Endometrial microvascular endothelial cells (primary cell): ENCODE measurements at regions not wholly inside any gene's neighbourhood (a gene's known extent, or its start where the extent isn't known, plus 50 kb on each side); places are given as distances from the start of the nearest gene placed in this dataset.

Experiments
- in situ Hi-C: cut with HindIII; loops from 2 replicates; pipeline ENCODE4 v1.10.0; 2017; ENCODE audit warnings: low sequenced_read_pairs, low pct_unique_long_range_greater_than_20kb; ENCODE audit errors: inconsistent ontology term

DNA sequence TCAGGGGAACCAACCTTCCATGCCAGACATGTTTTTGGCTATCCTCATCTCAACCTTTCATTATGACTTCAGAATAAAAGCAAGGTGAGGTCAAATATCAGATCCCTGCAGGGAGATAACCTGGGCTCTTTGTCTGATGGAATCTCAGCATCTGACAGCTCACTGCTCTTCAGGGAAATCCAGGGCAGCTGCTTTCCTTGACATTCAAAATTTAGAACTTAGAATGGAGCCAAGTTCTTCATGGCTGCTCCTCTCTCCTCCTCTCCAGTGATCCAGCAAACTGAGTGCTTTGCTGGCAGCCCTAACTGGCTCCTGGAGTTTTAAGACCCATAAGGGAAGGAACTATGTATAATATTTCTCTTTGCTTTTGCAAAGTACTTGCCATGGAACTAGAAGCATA is 716.3 kb downstream of the TSN start:
- in situ Hi-C loops: no loop called here

DNA sequence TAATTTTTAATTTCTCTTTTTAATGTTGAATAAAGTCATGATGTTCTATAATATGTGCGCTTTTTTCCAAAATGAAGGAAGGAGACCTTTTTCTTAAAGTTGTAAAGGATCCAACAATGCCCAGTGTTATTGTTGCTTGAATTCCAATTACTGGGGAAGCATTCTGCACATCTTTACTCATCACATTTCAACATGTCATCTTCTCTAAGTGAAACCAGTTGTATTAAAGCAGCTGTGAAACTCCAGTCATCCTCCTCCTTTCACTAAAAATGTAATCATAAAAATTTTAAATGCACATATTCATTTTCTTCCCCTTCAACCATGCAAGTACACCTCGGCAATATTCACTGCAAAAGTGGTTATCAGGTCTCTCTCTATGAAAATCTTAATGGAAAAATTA is 722.7 kb downstream of the TSN start:
- in situ Hi-C loops: no loop called here

DNA sequence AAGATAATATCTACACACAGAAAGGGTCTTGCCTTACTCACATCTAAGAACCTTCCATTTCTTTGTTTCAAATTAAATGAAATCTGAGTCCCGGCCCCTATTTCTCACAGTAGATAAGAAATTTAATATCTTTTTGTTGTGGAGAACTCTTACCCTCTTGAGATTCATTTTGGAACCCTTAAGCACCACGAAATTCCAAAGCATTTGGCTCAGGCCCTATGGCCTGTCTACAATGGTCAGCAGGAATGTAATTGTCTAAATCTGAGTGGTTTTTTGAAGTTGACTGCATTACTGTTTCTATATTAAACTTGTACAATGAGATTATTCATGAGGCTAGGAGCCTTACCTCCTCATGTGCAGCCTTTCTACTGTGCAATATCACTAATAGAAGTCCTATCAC is 723.3 kb downstream of the TSN start:
- in situ Hi-C loops: no loop called here

DNA sequence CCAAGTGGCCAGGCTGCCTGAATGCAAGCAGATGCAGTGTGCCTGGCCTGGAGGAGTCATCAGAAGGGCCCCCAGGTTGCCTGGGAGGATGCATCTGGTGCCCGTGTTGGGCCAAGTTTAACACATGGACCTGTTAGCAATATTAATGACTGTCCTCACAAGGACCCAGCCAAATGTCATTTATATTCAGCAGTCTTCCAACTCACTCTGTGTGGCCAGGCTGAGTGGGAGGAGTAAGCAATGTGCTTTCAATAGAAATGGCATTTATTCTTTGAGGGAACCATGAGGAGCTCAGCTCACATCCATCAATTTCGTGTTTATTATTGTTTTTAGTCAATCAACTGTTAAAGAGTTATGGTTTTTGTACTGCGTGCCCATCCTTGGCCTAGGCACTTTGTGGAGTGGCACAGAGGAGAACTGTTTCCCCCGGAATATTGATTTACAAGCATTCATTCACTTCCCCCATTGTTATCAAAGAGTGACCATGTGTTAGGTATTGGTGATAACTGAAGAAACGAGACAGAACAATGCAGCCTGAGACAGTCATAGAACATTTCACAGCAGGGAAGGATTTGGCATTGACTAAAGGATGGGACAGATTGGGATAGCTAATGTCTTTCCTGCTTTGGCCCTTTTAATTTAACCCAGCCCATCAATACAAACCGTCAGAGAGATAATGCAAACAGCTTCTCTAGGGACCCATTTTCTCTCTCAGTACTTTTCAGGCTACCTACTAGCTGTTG is 725.2 kb downstream of the TSN start:
- in situ Hi-C loops: no loop called here

DNA sequence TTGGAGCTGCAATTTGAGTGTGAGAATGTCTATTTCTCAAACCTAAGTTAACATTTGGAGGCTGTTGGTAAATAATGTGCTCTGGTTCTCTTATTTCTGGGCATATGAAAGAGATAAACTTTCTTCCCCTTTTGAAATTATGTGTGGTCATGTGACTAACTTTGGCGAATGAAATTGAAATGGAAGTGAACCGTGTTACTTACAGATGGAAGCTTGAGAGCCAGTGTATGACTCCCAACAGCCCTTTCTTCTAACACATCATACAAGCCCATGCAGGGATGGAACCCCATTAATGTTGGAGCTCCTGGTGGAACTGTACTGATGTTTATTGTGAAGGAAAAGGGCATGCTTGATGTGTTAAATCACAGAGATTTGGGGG is 725.8 kb downstream of the TSN start:
- in situ Hi-C loops: no loop called here

DNA sequence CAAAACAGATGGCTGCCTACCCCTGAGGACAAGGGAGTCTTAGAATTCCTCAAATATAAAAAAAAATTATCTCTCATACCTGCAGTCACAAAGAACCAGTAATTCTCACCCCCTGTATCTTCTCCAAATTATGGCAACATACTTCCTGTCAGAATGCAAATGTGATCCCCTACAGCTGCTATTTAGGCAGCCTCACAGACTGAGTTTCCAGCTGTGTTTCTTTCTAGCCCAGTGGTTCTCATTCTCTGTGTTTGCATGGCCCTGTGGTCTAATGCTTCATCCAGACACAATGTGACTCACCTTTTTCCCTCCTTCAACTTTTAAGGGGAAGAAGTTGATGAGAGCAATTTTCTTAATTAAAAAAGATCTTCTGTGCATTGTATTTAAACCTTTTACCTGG is 726.3 kb downstream of the TSN start:
- in situ Hi-C loops: no loop called here

DNA sequence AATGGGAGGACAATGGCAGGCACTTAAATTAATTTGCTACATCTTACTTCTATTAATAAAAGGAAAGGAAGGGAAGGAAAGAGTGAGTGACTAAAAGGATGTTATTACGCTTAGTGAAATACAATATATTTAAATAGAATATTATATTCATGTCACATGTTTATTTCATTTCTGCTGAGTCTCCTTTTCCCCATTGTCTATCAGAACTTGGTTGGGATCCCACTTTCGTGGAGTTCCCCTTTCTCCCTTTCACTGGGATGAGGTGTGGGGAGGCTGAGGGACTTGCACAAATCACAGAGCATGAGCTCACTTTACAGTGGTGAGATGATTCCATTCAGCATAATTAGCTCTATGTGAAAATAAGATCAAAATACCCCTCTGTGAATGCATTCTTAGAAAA is 730.6 kb downstream of the TSN start:
- in situ Hi-C loops: no loop called here

DNA sequence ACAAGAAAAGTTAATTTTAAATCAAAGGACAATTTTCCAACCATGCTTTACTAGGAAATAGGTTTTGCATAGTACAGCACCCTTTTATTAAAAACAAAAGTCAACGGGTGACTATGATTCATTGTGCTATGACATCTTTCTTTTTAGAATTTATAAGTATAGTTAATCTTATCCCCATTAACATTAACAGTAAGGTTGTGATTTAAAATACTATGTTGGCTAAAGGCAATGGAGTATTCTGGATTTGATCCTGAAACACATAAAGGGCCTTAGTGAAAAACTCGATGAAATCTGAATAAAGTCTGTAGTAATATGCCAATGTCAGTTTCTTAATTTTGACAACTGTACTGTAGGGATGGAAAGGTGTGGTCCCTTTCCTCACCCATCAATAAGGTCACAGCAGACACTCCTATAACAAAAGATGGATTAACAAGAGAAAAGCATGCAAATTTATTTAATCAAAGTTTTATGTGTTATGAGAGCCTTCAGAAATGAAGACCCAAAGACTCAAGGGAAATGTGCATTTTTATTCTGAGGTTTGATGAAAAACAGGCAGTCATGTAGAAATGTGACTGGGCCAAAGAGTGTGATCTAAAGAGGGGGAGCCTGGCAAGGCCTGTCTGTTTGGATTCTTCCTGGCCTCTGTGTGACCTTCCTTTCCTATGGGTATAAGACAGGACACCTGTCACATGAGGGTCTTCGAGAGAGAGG is 731.4 kb downstream of the TSN start:
- in situ Hi-C loops: no loop called here

DNA sequence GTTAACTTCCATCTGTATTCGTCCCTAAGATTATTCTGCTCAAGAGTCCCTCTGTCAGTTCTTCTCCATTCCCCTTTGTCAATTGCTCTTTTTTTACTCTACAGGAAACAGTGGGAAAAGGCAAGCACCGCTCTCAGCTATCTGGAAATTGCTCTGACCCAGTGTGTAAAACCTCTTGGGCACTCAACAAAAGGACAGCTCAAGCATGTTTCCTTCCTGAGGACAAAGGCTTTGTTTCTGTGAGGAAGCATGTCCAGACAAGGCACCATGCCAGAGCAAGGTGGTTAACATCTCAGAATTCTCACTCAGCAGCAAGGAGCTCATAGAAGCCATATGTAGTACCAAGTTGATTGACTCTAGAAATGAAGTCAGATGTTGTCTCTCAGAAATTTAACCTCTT is 735.6 kb downstream of the TSN start:
- in situ Hi-C loops: no loop called here

DNA sequence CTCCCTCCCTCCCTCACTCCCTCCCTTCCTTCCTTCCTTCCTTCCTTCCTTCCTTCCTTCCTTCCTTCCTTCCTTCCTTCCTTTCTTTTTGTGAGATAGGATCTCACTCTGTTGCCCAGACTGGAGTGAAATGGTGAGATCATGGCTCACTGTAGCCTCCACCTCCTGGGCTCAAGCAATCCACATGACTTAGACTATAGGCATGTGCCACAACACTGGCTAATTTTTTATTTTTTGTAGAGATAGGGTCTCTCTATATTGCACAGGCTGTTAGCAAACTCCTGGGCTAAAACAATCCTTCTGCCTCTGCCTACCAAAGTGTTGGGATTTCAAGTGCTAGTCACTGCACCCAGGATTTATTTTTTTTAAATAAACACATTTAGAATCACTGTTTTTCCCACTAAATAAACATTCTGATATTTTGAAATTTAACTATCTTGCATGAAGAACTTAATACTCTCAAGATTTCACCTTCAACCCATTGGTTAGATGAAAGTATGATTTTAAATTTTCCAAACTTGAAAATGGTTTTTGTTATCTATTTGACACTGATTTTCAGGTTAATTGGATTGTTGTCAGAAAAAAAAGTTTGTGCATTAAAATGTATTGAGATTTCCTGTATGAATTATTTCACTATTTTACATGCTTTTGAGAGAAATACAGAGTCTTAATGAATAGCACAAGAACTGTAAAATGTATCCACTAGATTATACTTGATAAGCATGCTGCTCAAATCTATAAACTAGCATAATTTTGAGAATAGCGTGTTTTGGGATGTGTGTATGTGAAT is 745.1 kb downstream of the TSN start:
- in situ Hi-C loops: no loop called here

DNA sequence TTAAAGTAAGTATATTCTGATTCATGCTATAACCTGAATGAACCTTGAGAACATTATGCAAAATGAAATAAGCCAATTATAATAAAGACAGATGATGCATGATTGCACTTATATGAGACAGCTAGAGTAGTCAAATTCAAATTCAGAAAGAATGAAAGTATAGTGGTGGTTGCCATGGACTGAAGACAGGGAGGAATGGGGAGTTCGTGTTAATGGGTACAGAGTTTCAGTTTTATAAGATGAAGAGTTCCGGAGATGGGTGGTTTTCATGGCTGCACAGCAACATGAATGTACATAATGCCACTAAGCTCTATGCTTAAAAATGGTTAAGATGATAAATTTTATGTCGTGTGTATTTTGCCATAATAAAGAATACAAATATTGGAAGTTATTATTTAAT is 751.2 kb downstream of the TSN start:
- in situ Hi-C loops: no loop called here

DNA sequence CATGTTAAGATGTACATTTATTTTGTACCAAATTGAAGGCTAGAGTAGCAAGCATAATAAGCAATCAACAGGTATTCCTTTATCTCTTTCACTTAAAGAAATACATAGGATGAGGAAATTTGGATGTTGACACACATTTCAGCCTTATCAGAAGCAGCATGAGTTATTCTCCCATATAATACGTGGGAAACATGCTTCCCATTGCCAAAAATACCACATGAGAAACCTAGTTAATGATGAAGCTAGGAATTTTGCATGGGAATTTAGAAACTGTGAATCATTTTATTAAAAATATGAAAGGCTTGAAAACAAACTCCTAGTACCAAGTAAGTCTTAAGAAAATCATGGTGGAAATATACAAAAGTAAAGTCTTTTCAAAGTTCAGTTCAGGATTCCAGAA is 751.8 kb downstream of the TSN start:
- in situ Hi-C loops: no loop called here

DNA sequence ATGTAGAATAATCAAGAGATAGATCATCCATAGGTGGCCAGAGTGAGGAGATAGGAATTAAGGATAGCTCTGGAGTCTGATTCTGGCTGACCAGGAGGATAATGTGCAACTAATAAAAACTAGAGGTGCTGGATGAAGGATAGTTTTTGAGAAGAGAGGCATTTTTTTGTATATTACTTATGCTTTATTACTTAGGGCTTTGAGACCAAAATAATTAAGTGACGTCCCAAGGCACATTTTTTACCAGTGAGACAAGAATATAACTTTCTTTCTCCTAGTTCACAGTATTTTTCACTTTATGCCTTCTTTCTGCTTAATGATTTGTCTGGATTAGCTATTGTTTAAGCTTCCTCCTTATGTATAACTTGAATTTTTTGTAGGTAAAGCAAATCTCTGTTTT is 756.6 kb downstream of the TSN start:
- in situ Hi-C loops: no loop called here

DNA sequence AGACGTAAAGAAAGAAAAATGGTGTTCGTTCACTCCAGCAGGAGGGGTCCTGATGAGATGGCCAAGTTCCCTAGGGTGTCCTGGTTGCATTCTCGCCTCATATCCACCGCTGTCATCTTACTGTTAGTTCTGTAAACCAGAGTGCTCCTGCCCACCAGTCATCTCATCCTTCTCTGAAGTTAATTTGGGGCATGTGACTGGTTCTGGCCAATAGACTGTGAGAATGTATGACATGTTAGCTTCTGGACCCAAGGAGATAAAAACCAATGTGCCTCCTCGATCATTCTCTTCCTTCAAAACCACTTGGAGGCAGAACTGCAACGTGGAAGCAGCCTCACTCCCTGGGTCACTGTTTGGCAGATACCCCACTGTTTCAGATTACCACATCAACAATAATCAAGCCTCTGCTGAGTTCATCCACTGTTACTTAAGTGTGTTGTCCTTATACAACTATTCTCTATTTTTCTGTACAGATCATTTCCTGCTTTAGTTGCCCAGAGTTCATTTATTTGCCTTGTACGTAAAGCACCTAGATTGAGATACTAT is 759.1 kb downstream of the TSN start:
- in situ Hi-C loops: no loop called here

DNA sequence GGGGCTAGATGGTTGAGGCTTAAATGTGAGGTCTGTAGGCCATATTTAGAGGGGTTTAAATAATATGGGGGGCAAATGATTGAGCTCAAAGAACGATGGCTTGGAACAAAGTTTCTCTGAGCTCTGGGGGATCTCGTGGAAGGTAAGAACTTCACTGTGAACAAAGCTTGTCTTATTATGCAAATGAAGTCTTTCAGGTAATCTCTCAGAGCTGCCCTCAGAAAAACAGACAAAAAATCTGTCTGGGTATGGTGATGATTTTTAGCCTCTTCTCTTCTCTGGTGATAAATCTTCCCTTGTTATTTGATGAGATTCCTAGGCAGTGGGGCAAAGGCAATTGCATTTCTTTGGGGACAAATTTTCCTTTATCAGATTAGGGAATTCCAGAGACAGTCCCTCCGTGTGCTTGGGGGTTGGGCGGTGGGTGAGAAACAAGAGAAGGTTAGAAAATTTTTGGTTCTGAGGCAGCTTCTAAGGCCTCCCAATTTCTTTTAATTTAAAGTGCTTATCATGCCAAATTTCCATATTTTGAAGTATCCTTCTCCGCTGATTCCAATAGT is 760.4 kb downstream of the TSN start:
- in situ Hi-C loops: no loop called here

DNA sequence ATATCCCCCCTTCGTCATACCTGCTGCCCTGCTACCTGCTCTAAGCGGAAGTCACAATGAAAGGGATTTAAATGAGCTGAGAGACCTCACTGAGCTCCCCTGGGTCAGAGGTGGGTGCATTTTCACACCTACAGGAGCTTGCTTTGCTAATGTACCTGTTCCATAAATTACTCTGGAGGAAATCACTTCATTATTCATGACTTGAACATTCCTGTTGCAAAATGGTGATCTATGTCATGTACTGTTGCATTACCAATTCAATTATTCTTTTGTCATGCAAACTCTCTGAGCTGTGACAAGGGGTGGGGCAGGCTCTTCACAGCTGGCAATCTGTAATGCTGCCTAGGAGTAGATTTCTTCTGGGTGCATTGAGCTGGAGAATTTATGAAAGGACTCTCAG is 761.3 kb downstream of the TSN start:
- in situ Hi-C loops: no loop called here

DNA sequence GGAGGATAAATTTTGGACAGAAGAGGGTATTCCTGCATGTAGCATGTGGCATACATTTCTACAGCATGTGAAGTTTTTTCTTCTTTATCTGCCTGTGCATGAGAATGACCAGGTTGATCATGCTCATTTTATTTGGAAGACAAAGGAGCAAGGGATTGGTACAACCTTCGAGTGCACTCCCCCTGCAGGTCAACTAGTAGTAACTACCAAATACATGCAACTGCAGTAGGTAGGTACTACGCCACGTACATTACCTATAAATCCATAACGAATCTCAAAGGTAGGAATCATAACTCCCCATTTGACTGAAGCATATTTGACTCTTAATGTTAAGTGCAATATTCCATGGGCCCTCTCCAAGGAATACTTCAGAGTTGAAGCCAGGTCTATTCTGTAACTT is 763.9 kb downstream of the TSN start:
- in situ Hi-C loops: no loop called here

DNA sequence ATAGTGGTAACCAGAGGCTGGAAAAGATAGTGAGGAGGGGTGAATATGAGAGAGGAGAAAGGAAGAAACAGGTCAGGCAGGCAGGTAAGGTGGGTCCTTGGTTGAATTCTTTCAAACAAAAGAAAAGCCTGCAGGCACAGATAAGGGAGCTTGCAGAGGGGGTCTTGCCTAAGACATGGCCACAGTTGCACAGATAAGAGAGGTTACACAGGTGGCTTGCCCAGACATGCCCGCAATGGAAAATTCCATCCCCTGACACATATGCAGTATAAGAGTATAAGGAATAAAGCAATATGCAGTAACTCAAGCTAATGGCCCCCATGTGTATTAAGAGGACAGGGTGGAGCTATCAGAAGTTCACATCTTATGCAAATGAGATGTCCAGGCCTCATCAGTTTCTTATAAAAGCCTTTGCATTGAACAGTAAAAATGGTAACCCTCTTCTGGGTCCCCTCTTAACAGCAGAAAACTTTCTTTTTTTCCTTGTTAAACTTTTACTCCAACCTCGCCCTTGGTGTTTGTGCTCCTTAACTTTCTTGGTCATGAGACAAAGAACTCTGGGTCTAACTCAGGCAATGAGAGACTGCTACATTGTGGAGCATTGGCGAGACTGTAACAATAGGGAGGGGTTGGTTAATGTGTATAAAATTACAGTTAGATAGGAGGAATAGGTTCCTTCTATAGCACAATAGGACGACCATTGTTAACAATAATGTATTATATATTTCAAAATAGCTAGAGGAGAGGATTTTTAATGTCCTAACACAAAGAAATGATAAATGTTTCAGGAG is 764.6 kb downstream of the TSN start:
- in situ Hi-C loops: no loop called here

DNA sequence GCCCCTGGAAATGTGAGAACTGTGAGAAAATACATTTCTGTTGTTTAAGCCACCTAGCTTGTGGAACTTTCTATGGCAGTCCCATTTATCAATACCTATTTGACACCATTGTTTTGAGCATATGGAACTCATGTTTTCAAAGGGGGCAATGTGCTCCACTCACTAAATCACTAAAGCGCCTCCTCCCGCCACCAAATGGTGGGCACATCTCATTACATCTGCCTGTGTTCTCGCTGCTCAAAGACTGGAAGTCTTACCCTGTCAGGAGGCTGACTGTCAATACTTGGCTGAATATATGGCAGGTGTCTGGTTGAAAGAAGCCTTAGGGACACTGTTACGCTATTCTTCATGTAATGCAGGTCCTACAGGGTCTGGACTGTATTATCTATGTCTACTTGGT is 767.7 kb downstream of the TSN start:
- in situ Hi-C loops: no loop called here
